ENCODE measurements at regions not wholly inside any gene's neighbourhood (a gene's known extent, or its start where the extent isn't known, plus 50 kb on each side); places are given as distances from the start of the nearest gene placed in this dataset.

- no peak for TF ChIP-seq POLR2AphosphoS5 (IDR thresholded peaks at IDR 0.05; ENCODE audit: low read depth, low read length)
- TF ChIP-seq POLR2A (IDR thresholded peaks at IDR 0.05; ENCODE audit: low read depth, low read length), result no peak
- TF ChIP-seq TAF1 (IDR thresholded peaks at IDR 0.05; ENCODE audit: low read depth, low read length), result no peak
- no peak for TF ChIP-seq SPI1 (IDR thresholded peaks at IDR 0.05; ENCODE audit: low read depth, low read length)
- no peak for TF ChIP-seq PAX5 (IDR thresholded peaks at IDR 0.05; ENCODE audit: insufficient read depth, low read length, severe bottlenecking)
- TF ChIP-seq POU2F2 (IDR thresholded peaks at IDR 0.05; ENCODE audit: low read depth, low read length), result no peak
Measured at GRCh38 chrX:18017411-18017810, 156.3 kb upstream of the RAI2 start.

All from GM12891 (cell line).